ENCODE measurements at regions not wholly inside any gene's neighbourhood (a gene's known extent, or its start where the extent isn't known, plus 50 kb on each side); places are given as distances from the start of the nearest gene placed in this dataset.

DNA sequence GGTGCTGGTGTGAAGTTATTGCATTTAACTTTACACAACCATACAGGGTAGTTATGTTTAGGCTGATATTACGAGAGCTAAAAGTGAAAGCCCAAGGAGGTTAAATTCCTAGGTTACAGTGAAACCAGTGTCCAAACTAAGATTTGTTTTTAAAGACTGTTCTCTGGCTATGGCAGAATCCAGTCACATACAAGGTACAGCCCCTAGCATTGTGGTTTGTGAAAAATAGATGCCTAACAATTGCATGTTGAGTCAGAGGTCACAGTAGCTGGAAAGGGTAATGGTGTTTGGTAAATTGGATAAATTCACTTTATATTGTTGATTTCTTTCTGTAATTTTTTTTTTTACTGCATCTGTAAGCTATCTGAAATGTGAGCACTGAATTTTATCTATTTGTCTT lies 614.6 kb upstream of the TBL1XR1 start:
- Mint-ChIP-seq H3K36me3 (ENCODE audit: low read depth) (no peaks in the 10 kb centered on the region), H3K27me3 (ENCODE audit: low read depth) (no peaks in the 10 kb centered on the region), H3K9me3 (ENCODE audit: low read depth) (peaks cover 14% of the 10 kb centered on the region), H3K27ac (ENCODE audit: unreplicated experiment) (no peak overlapping the region), H3K4me1 (ENCODE audit: low read depth) (peaks cover 74% of the 10 kb centered on the region), H3K4me3 (ENCODE audit: unreplicated experiment) (no peak overlapping the region)
- TF ChIP-seq, protein P1, sequence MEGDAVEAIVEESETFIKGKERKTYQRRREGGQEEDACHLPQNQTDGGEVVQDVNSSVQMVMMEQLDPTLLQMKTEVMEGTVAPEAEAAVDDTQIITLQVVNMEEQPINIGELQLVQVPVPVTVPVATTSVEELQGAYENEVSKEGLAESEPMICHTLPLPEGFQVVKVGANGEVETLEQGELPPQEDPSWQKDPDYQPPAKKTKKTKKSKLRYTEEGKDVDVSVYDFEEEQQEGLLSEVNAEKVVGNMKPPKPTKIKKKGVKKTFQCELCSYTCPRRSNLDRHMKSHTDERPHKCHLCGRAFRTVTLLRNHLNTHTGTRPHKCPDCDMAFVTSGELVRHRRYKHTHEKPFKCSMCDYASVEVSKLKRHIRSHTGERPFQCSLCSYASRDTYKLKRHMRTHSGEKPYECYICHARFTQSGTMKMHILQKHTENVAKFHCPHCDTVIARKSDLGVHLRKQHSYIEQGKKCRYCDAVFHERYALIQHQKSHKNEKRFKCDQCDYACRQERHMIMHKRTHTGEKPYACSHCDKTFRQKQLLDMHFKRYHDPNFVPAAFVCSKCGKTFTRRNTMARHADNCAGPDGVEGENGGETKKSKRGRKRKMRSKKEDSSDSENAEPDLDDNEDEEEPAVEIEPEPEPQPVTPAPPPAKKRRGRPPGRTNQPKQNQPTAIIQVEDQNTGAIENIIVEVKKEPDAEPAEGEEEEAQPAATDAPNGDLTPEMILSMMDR (IDR thresholded peaks at IDR 0.05) = no peak
- DNase-seq (ENCODE audit: low spot score) = no peak

DNA sequence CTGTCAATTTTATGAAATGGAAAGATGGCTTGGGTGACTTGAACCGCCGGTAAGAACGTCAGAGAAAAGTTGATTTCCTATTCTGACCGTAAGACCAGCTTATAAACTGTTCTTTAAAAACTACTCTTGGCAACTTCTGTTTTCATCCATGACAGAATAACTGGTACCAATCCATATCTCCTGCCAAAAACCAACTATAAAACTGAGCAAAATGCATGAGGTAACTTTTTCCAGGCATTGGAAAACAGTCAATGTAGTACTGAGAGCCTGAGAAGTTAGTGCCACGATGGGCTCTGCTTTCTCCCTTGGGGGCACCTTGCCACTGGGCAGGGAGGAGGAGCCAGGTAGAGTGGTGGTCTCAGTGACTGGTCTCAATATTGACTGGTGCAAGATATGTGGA lies 615.2 kb upstream of the TBL1XR1 start:
- Mint-ChIP-seq H3K9me3 (ENCODE audit: low read depth) (peaks cover 12% of the 10 kb centered on the region), H3K4me3 (ENCODE audit: unreplicated experiment) (no peak overlapping the region), H3K36me3 (ENCODE audit: low read depth) (no peaks in the 10 kb centered on the region), H3K27me3 (ENCODE audit: low read depth) (no peaks in the 10 kb centered on the region), H3K27ac (ENCODE audit: unreplicated experiment) (peak overlapping the region; percentile 46), H3K4me1 (ENCODE audit: low read depth) (peaks cover 74% of the 10 kb centered on the region)
- TF ChIP-seq, protein P1 (IDR thresholded peaks at IDR 0.05) = no peak
- DNase-seq (ENCODE audit: low spot score) = no peak

DNA sequence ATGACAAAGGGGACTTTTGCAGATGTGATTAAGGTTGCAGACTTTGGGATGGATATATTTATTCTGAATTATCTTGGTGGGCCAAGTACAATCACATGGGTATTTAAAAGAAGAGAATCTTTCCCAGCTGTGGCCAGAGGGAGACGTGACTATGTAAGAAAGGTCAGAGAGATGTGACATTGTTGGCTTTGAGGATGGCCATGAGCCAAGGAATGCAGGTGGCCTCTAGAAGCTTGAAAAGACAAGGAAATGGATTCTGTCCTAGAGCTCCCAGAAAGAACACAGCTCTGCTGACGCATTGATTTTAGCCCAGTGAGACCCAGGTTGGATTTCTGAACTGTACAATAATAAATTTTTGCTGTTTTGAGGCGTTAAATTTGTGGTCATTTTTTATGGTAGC lies 616.0 kb upstream of the TBL1XR1 start:
- Mint-ChIP-seq H3K36me3 (ENCODE audit: low read depth) (peaks cover 2% of the 10 kb centered on the region), H3K27ac (ENCODE audit: unreplicated experiment) (no peak overlapping the region), H3K27me3 (ENCODE audit: low read depth) (no peaks in the 10 kb centered on the region), H3K9me3 (ENCODE audit: low read depth) (peaks cover 8% of the 10 kb centered on the region), H3K4me1 (ENCODE audit: low read depth) (peaks cover 77% of the 10 kb centered on the region), H3K4me3 (ENCODE audit: unreplicated experiment) (no peak overlapping the region)
- DNase-seq (ENCODE audit: low spot score) = no peak
- TF ChIP-seq, protein P1 (IDR thresholded peaks at IDR 0.05) = no peak

DNA sequence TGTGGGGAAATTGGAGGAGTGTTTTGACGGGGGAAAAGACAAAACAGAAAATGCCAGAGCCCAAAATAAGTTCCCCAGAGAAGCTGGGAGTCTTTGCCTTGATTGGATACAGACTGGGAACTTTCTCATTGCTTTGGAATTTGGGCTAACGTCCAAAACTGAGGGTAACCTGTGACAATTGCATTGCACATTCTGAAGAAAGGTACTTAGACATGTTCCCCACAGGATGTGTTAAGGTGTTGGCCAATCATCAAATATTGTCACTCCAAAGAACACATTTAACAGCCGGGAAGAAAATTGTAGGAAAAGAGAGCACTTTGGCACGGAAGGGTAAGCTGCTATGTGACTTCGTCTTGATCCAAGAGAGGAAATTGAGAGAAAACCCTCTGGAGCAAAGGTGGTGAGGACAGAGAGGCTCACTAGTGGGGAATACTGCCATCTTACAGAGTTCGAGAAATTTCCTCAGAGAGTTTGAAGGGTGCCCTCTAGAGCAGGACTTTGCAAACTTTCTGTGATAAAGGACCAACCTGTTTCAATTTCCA lies 619.5 kb upstream of the TBL1XR1 start:
- H3K9me3 Mint-ChIP-seq (ENCODE audit: low read depth) = peaks cover 3% of the 10 kb centered on the region
- TF ChIP-seq, protein P1 (IDR thresholded peaks at IDR 0.05) = peak; percentile 69
- peaks cover 2% of the 10 kb centered on the region for H3K36me3 Mint-ChIP-seq (ENCODE audit: low read depth)
- H3K4me3 Mint-ChIP-seq (ENCODE audit: unreplicated experiment) = no peak overlapping the region
- H3K27ac Mint-ChIP-seq (ENCODE audit: unreplicated experiment) = peak overlapping the region; percentile 86
- peaks cover 77% of the 10 kb centered on the region for H3K4me1 Mint-ChIP-seq (ENCODE audit: low read depth)
- no peaks in the 10 kb centered on the region for H3K27me3 Mint-ChIP-seq (ENCODE audit: low read depth)
- DNase-seq (ENCODE audit: low spot score) = no peak

DNA sequence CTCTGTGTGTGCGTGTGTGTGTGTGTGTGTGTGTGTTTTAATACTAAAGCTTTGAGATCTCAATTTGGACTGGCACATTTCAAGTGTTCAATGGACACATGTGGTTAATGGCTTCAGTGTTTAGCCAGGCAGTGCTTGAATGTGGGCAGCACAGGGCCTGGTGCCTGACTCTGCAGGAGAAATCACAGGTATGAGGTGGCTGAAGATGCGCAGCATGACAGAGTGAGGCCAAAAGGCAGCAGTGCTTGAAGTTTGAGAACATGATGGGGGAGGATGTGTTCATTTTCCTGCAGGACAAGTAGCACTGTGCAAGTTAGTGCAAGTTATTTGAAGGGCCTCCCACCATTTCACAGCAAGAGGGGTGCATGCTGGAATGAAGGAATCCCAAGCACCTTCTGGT lies 620.5 kb upstream of the TBL1XR1 start:
- H3K27me3 Mint-ChIP-seq (ENCODE audit: low read depth) = no peaks in the 10 kb centered on the region
- DNase-seq (ENCODE audit: low spot score) = no peak
- peaks cover 3% of the 10 kb centered on the region for H3K9me3 Mint-ChIP-seq (ENCODE audit: low read depth)
- H3K4me1 Mint-ChIP-seq (ENCODE audit: low read depth) = peaks cover 80% of the 10 kb centered on the region
- H3K36me3 Mint-ChIP-seq (ENCODE audit: low read depth) = peaks cover 2% of the 10 kb centered on the region
- TF ChIP-seq, protein P1 (IDR thresholded peaks at IDR 0.05) = no peak
- no peak overlapping the region for H3K4me3 Mint-ChIP-seq (ENCODE audit: unreplicated experiment)
- H3K27ac Mint-ChIP-seq (ENCODE audit: unreplicated experiment) = peak overlapping the region; percentile 72

Data from chondrocyte (in vitro differentiated cells).